ENCODE measurements at regions not wholly inside any gene's neighbourhood (a gene's known extent, or its start where the extent isn't known, plus 50 kb on each side); places are given as distances from the start of the nearest gene placed in this dataset.
"Not testable (repeated sequence)": the region's sequence is repeated elsewhere in the genome, so short reads cannot be mapped to it uniquely, and the experiment has no call there.

DNA sequence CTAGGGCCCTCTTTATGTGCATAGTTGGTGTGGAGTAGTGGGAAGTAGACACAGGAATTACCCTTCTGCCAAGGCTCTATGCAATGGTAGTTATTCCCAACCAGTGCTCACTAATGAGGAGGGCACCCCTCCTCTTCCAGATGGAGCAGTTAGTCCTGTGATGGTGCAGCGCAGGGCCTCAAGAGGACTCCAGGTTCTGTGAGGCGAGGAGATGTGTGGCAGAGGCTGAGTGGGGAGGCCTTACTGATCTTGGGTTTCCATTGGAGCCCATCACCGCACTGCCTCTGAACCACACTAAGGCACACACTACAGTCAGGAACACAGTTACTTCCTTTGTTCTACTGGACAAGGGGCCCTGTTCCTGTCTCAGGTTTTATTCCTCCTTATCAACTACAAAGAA, 122.5 kb upstream of the POU3F1 start:
- TF ChIP-seq, protein P1, sequence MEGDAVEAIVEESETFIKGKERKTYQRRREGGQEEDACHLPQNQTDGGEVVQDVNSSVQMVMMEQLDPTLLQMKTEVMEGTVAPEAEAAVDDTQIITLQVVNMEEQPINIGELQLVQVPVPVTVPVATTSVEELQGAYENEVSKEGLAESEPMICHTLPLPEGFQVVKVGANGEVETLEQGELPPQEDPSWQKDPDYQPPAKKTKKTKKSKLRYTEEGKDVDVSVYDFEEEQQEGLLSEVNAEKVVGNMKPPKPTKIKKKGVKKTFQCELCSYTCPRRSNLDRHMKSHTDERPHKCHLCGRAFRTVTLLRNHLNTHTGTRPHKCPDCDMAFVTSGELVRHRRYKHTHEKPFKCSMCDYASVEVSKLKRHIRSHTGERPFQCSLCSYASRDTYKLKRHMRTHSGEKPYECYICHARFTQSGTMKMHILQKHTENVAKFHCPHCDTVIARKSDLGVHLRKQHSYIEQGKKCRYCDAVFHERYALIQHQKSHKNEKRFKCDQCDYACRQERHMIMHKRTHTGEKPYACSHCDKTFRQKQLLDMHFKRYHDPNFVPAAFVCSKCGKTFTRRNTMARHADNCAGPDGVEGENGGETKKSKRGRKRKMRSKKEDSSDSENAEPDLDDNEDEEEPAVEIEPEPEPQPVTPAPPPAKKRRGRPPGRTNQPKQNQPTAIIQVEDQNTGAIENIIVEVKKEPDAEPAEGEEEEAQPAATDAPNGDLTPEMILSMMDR (IDR thresholded peaks at IDR 0.05; ENCODE audit: low read depth, low read length), result no peak
- H3K4me3 ChIP-seq (ENCODE audit: low read depth, low read length), result no peak overlapping the region

DNA sequence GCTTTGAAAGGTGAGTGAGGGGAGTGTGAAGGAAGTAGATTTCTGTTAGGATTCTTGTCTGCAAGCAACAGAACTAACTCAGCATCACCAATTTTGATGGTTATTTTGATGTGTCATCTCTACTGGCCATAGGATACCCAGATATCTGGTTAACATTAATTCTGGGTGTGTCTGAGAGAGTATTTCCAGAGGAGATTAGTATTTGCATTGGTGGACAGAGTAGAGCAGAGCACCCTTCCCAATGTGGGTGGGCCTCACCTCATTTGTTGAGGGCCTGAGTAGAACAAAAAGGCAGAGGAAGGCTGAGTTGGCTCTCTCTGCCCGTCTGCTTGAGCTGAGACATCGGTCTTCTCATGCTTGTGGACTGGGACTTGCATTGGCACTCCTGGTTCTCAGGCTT, 121.8 kb upstream of the POU3F1 start:
- TF ChIP-seq, protein P1 (IDR thresholded peaks at IDR 0.05; ENCODE audit: low read depth, low read length), result no peak
- no peak overlapping the region for H3K4me3 ChIP-seq (ENCODE audit: low read depth, low read length)

DNA sequence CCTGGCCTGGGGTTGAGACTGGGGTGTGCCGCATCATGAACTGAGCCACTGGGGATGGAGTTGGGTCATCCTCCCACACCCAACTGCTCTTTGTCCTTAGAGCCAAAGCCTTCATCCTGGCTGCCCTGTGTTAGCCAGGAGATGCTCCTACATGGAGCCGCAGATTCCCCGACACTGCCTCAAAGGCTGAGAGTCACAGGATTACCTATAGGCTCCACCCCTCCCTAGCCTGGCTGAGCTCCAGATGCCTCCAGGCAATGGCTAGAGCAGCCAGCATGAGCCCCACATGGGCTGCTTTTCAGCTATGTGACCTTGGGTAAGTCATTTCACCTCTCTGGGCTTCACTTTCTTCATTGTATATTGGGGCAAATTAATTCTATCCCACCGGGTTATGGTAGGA, 119.9 kb upstream of the POU3F1 start:
- TF ChIP-seq, protein P1 (IDR thresholded peaks at IDR 0.05; ENCODE audit: low read depth, low read length), result no peak
- no peak overlapping the region for H3K4me3 ChIP-seq (ENCODE audit: low read depth, low read length)

DNA sequence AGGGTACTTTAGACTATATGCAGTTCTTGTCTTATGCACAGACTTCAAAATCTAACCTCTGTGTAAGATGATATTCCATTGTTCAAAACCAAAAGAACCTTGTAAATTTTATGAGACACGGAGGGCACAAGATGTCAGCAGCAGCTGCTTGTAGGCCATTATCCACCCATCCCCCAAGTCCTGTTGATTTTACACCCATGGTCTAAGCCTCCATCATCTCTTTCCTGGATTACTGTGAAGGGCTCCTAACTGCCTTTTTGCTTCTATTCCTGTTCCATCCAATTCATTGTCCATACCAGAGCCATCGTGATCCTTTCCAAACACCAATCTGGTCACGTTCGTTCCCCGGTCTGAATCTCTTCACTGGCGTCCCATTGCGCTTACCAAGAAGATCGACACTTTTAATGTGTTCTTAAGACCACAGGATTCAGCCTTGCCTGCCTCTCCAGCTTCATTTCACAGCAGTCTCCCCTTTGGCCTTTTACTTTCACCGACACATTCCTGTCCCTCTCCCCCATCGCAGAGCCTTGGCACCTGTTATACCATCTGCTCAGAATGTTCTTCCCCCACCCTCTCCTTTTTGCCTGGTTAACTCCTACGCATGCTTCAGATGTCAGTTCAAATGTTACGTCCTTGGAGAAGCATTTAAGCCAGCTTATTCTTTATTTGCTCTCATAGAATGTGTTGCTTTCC, 107.3 kb upstream of the POU3F1 start:
- TF ChIP-seq, protein P1 (IDR thresholded peaks at IDR 0.05; ENCODE audit: low read depth, low read length), result no peak
- no peak overlapping the region for H3K4me3 ChIP-seq (ENCODE audit: low read depth, low read length)

DNA sequence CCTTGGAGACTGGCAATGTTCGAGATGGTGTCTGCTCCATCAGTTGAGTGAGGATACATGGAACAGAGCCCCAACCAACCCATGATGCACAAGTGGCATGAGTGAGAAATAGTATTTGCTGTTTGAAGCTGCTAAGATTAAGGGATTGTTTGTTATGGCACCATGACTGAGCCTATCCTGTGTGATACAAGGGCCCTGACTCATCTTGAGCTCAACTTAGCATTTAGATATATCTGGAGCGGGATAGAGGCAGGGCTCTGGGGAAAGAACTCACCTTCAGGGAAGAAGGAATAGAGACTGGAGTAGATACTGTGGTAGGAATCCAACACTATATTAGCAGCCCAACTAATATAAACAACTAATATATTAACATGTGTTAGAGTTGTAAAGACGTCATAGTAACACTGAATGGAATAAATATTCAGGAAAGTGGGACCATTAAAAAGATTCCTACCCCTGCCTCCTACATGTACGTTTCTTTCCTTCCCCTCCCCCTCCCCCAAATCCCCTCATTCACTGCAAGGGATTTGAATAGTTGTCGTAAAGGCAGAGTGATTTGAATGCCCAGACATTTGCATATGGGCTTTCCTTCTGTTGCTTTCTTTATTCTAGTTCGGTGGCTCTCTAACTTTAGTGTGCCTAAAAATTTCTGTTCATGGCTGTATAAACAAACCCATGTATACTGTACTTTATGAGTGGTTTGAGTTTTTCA, 106.6 kb upstream of the POU3F1 start:
- H3K4me3 ChIP-seq (ENCODE audit: low read depth, low read length), result no peak overlapping the region
- TF ChIP-seq, protein P1 (IDR thresholded peaks at IDR 0.05; ENCODE audit: low read depth, low read length), result no peak

DNA sequence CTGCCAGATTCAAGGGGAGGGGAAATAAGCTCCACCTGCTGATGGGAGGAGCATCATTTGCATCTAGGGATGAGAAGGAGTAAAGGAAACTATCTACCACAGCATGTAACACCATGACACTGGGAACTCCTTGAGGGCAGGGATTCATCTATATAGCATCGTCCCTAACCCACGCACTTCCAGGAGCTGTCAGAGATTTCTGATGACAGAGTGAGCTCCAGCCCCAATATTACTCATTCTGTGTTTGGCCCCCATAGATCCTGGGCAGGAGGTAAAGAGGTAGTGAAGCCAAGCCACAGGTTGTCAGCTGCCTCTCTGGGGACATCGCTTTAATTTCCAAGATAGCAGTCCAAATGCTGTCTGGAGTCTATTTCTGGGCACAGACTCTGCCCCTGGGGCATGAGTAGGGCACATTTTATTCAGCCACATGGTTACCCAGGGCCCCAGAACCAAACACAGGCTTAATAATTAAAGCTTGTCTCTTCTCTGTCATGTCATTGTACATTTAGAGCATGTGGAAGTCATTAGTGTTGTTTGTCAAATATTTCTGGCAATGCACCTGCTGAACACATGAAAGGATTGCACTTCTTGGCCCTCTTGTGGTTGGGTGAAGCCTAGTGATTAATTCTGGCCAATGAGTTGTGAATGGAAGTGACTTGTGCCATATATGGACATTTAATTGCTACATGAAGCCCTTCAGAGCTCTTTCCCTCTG, 105.9 kb upstream of the POU3F1 start:
- TF ChIP-seq, protein P1 (IDR thresholded peaks at IDR 0.05; ENCODE audit: low read depth, low read length), result no peak
- no peak overlapping the region for H3K4me3 ChIP-seq (ENCODE audit: low read depth, low read length)

DNA sequence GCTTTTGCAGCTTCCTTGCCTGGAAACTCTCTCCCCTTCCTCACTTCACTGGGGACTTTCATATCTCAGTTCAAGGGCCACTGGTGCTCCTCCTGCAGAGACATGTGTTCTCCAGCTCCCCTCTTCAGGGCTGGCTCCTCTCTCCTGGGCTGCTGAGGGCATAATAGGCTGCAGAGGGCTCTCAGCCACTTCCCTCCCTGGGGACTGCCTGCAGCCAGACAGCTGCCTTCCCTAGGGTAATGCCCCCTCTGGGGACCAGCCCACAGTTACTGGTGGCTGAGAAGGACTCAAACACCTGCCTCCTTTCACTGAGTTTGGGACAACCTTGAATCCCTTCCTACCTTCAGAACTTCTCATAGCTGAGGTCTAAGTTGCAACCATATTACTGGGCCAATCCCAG, 104.8 kb upstream of the POU3F1 start:
- TF ChIP-seq, protein P1 (IDR thresholded peaks at IDR 0.05; ENCODE audit: low read depth, low read length), result no peak
- H3K4me3 ChIP-seq (ENCODE audit: low read depth, low read length), result no peak overlapping the region

DNA sequence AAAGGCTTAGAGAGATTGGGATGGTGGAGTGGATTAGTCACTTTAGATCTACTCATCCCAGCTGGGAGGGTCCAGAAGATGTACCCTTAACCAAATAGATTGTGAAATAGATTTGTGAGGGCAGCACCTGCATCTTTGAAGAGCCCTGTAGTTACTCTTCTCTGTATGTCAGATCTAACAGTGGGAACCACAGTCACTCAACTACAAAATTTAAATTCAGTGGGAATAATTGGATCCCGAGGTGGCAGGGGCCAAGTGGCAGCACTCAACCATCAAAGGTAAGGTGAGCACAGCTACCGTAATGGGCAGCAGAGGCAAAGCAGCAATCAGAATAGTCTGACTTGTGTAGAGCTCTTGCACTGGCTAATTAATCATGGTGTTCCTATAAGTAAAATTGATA, 99.5 kb upstream of the POU3F1 start:
- H3K4me3 ChIP-seq (ENCODE audit: low read depth, low read length), result not testable (repeated sequence)

Data from WI38 (cell line).